ENCODE measurements at regions not wholly inside any gene's neighbourhood (a gene's known extent, or its start where the extent isn't known, plus 50 kb on each side); places are given as distances from the start of the nearest gene placed in this dataset.

- TF ChIP-seq RCOR1 (IDR thresholded peaks at IDR 0.05; ENCODE audit: low read length) (0 out of 2 replicates have a peak, but pooled peaks have one; percentile 15), FOXJ3 (CRISPR knock-in tag; IDR thresholded peaks at IDR 0.05) (no peak), SMC3 (IDR thresholded peaks at IDR 0.05; ENCODE audit: low read depth, low read length) (peak; percentile 90), GATA2 (CRISPR knock-in tag; IDR thresholded peaks at IDR 0.05) (no peak), POLR2AphosphoS5 (IDR thresholded peaks at IDR 0.05; ENCODE audit: low read depth, low read length) (no peak), USF1 (IDR thresholded peaks at IDR 0.05; ENCODE audit: borderline replicate concordance, low read depth) (no peak)
Measured at GRCh38 chr18:59070181-59070912, 69.3 kb upstream of the SEC11C start (continued).

- WGBS (ENCODE audit: low lambda C conversion rate): 96% methylated on average over 6 of the region's 6 CpGs
- no peak overlapping the region for H3K4me3 ChIP-seq (ENCODE audit: low read depth in 2 of 2, low read length in 1 of 2)
- POLR2A ChIA-PET: interaction anchor here (0.7 kb wide), 1 partner anchor 29 kb away, joined by 4 read pairs; no protein-coding TSS in a partner anchor
Measured at GRCh38 chr18:59072727-59073421, 66.8 kb upstream of the SEC11C start.

More at GRCh38 chr18:59072727-59073421, 66.8 kb upstream of the SEC11C start:
- Histone ChIP-seq H3K9ac (no peak overlapping the region), H2AFZ (ENCODE audit: low read depth) (no peak overlapping the region), H3K4me2 (no peak overlapping the region), H3K36me3 (replicated peaks in 1 of 2; ENCODE audit: control insufficient read depth in 1 of 2, insufficient read depth in 2 of 2, low read length in 1 of 2) (no peaks in the 10 kb centered on the region), H3F3A (replicated peaks; ENCODE audit: insufficient read depth) (no peaks in the 10 kb centered on the region), H3K27me3 (ENCODE audit: insufficient read depth) (no peaks in the 10 kb centered on the region; the same call in 1 of the 2 replicates), H3K4me1 (ENCODE audit: control insufficient read depth in 1 of 2, insufficient read depth in 2 of 2, low read depth in 1 of 2, low read length in 1 of 2) (peaks cover 0 to 2% of the 10 kb centered on the region in 2 experiments; a peak in 1 of 4 replicates), H3K9me2 (no peaks in the 10 kb centered on the region), H4K20me1 (ENCODE audit: insufficient read depth) (no peaks in the 10 kb centered on the region), H3K79me2 (ENCODE audit: insufficient read depth) (no peaks in the 10 kb centered on the region), H3K9me3 (no peaks in the 10 kb centered on the region), H3K27ac (ENCODE audit: low read depth in 2 of 2, low read length in 1 of 2) (no peak overlapping the region)
- DNase-seq: no peak
- CTCF ChIA-PET: interaction anchor here (0.6 to 5.7 kb wide), 7 partner anchors 11 to 309 kb away, joined by 3 to 215 read pairs (median 60); no protein-coding TSS in a partner anchor
- no peak for TF ChIP-seq MXI1 (IDR thresholded peaks at IDR 0.05; ENCODE audit: low read depth, low read length)
- no peak for TF ChIP-seq RAD21 (IDR thresholded peaks at IDR 0.05; ENCODE audit: low read length)
- no peak for TF ChIP-seq MAX (IDR thresholded peaks at IDR 0.05; ENCODE audit: low read depth)
- TF ChIP-seq EP300 (IDR thresholded peaks at IDR 0.05; ENCODE audit: borderline replicate concordance in 1 of 2, low read depth in 1 of 2, low read length in 1 of 2): no peak
- TF ChIP-seq POLR2AphosphoS5 (IDR thresholded peaks at IDR 0.05; ENCODE audit: low read depth, low read length): no peak
- TF ChIP-seq RXRA (IDR thresholded peaks at IDR 0.05; ENCODE audit: borderline replicate concordance, low read depth): no peak
- no peak for TF ChIP-seq NRF1 (IDR thresholded peaks at IDR 0.05; ENCODE audit: low read depth, low read length)
- TF ChIP-seq USF2 (IDR thresholded peaks at IDR 0.05; ENCODE audit: borderline replicate concordance, low read depth, low read length): no peak
- no peak for TF ChIP-seq FOSL2 (IDR thresholded peaks at IDR 0.05; ENCODE audit: borderline replicate concordance, low read depth)
- TF ChIP-seq IRF3 (IDR thresholded peaks at IDR 0.05; ENCODE audit: low read depth, low read length): no peak

Measured in SK-N-SH (cell line).